ENCODE measurements at regions not wholly inside any gene's neighbourhood (a gene's known extent, or its start where the extent isn't known, plus 50 kb on each side); places are given as distances from the start of the nearest gene placed in this dataset.
"Not testable (repeated sequence)": the region's sequence is repeated elsewhere in the genome, so short reads cannot be mapped to it uniquely, and the experiment has no call there.

GRCh38 chr20:12849225-12849910 lies 159.4 kb upstream of the SPTLC3 start:
- H3K27ac ChIP-seq, result no peak overlapping the region
- no peak overlapping the region for H2AFZ ChIP-seq
- no peaks in the 10 kb centered on the region for H3K4me1 ChIP-seq
- no peaks in the 10 kb centered on the region for H3K36me3 ChIP-seq (ENCODE audit: control insufficient read depth, insufficient read depth, low read length)
- no peak overlapping the region for H3K4me3 ChIP-seq (ENCODE audit: low read depth, low read length)
- H3K79me2 ChIP-seq, result no peaks in the 10 kb centered on the region
- no peak overlapping the region for H3K9ac ChIP-seq
- H3K4me2 ChIP-seq (ENCODE audit: low read length), result no peak overlapping the region
- H3K9me3 ChIP-seq (ENCODE audit: control insufficient read depth, low read length), result no peaks in the 10 kb centered on the region
- H3K27me3 ChIP-seq (ENCODE audit: control insufficient read depth, insufficient read depth, low read length), result no peaks in the 10 kb centered on the region
- TF ChIP-seq, protein P1, sequence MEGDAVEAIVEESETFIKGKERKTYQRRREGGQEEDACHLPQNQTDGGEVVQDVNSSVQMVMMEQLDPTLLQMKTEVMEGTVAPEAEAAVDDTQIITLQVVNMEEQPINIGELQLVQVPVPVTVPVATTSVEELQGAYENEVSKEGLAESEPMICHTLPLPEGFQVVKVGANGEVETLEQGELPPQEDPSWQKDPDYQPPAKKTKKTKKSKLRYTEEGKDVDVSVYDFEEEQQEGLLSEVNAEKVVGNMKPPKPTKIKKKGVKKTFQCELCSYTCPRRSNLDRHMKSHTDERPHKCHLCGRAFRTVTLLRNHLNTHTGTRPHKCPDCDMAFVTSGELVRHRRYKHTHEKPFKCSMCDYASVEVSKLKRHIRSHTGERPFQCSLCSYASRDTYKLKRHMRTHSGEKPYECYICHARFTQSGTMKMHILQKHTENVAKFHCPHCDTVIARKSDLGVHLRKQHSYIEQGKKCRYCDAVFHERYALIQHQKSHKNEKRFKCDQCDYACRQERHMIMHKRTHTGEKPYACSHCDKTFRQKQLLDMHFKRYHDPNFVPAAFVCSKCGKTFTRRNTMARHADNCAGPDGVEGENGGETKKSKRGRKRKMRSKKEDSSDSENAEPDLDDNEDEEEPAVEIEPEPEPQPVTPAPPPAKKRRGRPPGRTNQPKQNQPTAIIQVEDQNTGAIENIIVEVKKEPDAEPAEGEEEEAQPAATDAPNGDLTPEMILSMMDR (IDR thresholded peaks at IDR 0.05), result no peak

GRCh38 chr20:12857643-12858042 lies 151.1 kb upstream of the SPTLC3 start:
- H2AFZ ChIP-seq; H3K36me3 ChIP-seq (ENCODE audit: control insufficient read depth, insufficient read depth, low read length); H3K27ac ChIP-seq; H3K9ac ChIP-seq; H3K4me3 ChIP-seq (ENCODE audit: low read depth, low read length); H3K79me2 ChIP-seq; H3K4me2 ChIP-seq (ENCODE audit: low read length); H3K27me3 ChIP-seq (ENCODE audit: control insufficient read depth, insufficient read depth, low read length); H3K9me3 ChIP-seq (ENCODE audit: control insufficient read depth, low read length); H3K4me1 ChIP-seq: not testable (repeated sequence)

DNA sequence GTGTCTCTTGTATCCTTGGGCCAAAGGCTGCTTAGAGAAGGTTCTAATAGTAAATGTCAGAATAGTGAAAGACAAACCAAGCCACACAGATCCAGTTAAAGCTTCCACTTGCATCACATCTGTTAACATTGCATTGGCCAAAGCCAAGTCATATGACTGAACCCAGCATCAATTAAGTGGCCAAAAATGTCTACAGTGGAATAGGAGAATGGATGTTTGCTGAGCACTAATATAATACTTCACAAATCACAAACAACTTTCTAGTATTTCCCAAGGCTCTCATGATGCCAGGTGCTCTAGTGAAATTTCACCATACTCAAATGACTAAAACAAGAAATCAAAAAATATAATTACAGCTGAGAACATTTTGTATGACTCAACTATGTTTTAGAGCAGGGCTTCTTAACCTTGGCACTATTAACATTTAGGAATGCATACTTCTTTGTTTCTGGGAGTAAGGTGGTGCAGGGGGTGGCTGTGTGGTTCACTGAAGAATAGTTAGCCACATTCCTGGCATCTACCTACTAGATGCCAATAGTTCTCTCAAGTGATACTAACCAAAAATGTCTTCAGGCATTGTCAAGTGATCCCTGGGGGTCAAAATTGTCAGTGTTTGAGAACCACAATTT lies 148.0 kb upstream of the SPTLC3 start:
- no peaks in the 10 kb centered on the region for H3K9me3 ChIP-seq (ENCODE audit: control insufficient read depth, low read length)

DNA sequence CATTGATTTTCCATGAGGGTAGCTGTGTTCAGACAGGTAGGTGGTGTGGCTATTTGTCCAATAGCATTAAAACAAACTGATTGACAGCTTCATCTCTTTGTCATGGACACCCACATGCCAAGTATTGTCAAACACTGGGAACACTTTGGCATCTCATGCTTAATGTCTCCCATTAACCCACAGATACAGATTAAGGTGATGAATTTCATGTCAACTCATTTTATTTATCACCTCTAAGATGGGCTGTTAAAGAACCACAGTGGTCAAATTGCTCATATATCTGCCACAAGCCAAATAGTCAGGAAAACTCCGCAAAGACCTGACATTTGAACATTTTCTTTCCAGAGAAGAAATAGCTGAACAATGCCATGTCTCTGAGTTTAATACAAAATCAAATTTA lies 139.1 kb upstream of the SPTLC3 start:
- Histone ChIP-seq H3K4me1 (no peaks in the 10 kb centered on the region), H3K79me2 (no peaks in the 10 kb centered on the region), H3K9me3 (ENCODE audit: control insufficient read depth, low read length) (no peaks in the 10 kb centered on the region)

More for the DNA sequence above, 148.0 kb upstream of the SPTLC3 start:
- Histone ChIP-seq H3K27me3 (ENCODE audit: control insufficient read depth, insufficient read depth, low read length) (no peaks in the 10 kb centered on the region), H3K27ac (no peak overlapping the region), H3K36me3 (ENCODE audit: control insufficient read depth, insufficient read depth, low read length) (no peaks in the 10 kb centered on the region), H3K4me1 (no peaks in the 10 kb centered on the region), H3K79me2 (no peaks in the 10 kb centered on the region), H3K9ac (no peak overlapping the region), H2AFZ (no peak overlapping the region), H3K4me3 (ENCODE audit: low read depth, low read length) (no peak overlapping the region), H3K4me2 (ENCODE audit: low read length) (no peak overlapping the region)
- TF ChIP-seq, protein P1 (IDR thresholded peaks at IDR 0.05), result no peak

DNA sequence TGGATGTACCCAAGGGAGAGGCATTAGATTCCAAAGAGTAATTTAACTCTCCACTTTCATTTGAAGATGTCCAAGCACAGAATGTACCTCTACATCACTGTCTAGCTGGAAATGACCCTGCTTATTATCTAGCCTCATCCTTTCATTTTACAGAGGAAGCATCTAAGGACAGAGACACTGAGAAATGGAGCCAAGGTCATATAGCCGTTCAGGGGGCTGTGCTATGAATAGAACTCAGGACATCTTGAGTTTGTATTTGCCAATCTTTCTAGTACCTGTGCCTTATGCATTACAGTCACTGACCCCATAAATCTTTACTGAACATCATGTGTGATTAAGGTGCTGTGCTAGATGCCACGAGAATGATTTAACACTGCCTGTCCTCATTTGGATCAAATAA lies 138.2 kb upstream of the SPTLC3 start:
- Histone ChIP-seq H2AFZ (no peak overlapping the region), H3K9me3 (ENCODE audit: control insufficient read depth, low read length) (no peaks in the 10 kb centered on the region), H3K27ac (no peak overlapping the region), H3K9ac (no peak overlapping the region), H3K27me3 (ENCODE audit: control insufficient read depth, insufficient read depth, low read length) (no peaks in the 10 kb centered on the region), H3K36me3 (ENCODE audit: control insufficient read depth, insufficient read depth, low read length) (no peaks in the 10 kb centered on the region), H3K4me1 (no peaks in the 10 kb centered on the region), H3K79me2 (no peaks in the 10 kb centered on the region), H3K4me3 (ENCODE audit: low read depth, low read length) (no peak overlapping the region), H3K4me2 (ENCODE audit: low read length) (no peak overlapping the region)
- TF ChIP-seq, protein P1 (IDR thresholded peaks at IDR 0.05), result no peak

More for the DNA sequence above, 139.1 kb upstream of the SPTLC3 start:
- Histone ChIP-seq H3K4me3 (ENCODE audit: low read depth, low read length) (no peak overlapping the region), H3K4me2 (ENCODE audit: low read length) (no peak overlapping the region), H2AFZ (no peak overlapping the region), H3K9ac (no peak overlapping the region), H3K27ac (no peak overlapping the region), H3K27me3 (ENCODE audit: control insufficient read depth, insufficient read depth, low read length) (no peaks in the 10 kb centered on the region), H3K36me3 (ENCODE audit: control insufficient read depth, insufficient read depth, low read length) (no peaks in the 10 kb centered on the region)
- TF ChIP-seq, protein P1 (IDR thresholded peaks at IDR 0.05), result no peak
